Loucy (cell line): ENCODE measurements at regions not wholly inside any gene's neighbourhood (a gene's known extent, or its start where the extent isn't known, plus 50 kb on each side); places are given as distances from the start of the nearest gene placed in this dataset.
"Not testable (repeated sequence)": the region's sequence is repeated elsewhere in the genome, so short reads cannot be mapped to it uniquely, and the experiment has no call there.

Source experiments
- H2AFZ ChIP-seq: fragments of 200-600 bp; sonication (generic); 2 replicates; pipeline ENCODE4 v1.6.0; 2016; ENCODE audit warnings: antibody characterized with exemption, mild to moderate bottlenecking, low read length, moderate library complexity
- H3F3A ChIP-seq: fragments of 200-600 bp; 2 replicates; pipeline ENCODE4 v1.6.0; 2016; ENCODE audit warnings: antibody characterized with exemption, low read depth, mild to moderate bottlenecking
- H3K27me3 ChIP-seq: fragments of 200-600 bp; sonication (generic); 2 replicates; pipeline ENCODE4 v1.6.1; 2014; ENCODE audit warnings: low read length, mild to moderate bottlenecking; ENCODE audit not compliant: insufficient read depth, poor library complexity, severe bottlenecking
- H3K36me3 ChIP-seq: fragments of 200-600 bp; sonication (generic); 2 replicates; pipeline ENCODE4 v1.6.1; 2016; ENCODE audit warnings: low read length; ENCODE audit not compliant: insufficient read depth
- H3K4me1 ChIP-seq: fragments of 200-600 bp; sonication (generic); 2 replicates; pipeline ENCODE4 v1.5.1; 2014; ENCODE audit warnings: low read length, mild to moderate bottlenecking; ENCODE audit not compliant: insufficient read depth, poor library complexity, severe bottlenecking
- H3K4me2 ChIP-seq: fragments of 200-600 bp; sonication (generic); 2 replicates; pipeline ENCODE4 v1.6.0; 2014; ENCODE audit warnings: antibody characterized with exemption, low read length, low read depth, mild to moderate bottlenecking; ENCODE audit not compliant: poor library complexity, severe bottlenecking
- H3K4me3 ChIP-seq: fragments of 200-600 bp; sonication (generic); 2 replicates; pipeline ENCODE4 v1.5.1; 2014; ENCODE audit warnings: low read length, mild to moderate bottlenecking, mixed read lengths; ENCODE audit not compliant: poor library complexity, severe bottlenecking
- H3K79me2 ChIP-seq: fragments of 200-600 bp; sonication (generic); 2 replicates; pipeline ENCODE4 v1.6.1; 2014; ENCODE audit warnings: low read length; ENCODE audit not compliant: insufficient read depth
- H3K9ac ChIP-seq: fragments of 200-600 bp; sonication (generic); 2 replicates; pipeline ENCODE4 v1.6.0; 2014; ENCODE audit warnings: mild to moderate bottlenecking, low read depth, low read length, moderate library complexity; ENCODE audit not compliant: poor library complexity, severe bottlenecking
- H3K9me2 ChIP-seq: fragments of 200-600 bp; sonication (generic); replicated peaks from 2 replicates; pipeline ENCODE4 v1.6.1; 2016; ENCODE audit warnings: low read depth, low read length, mixed read lengths
- H3K9me3 ChIP-seq: fragments of 200-600 bp; sonication (generic); 2 replicates; pipeline ENCODE4 v1.6.1; 2014; ENCODE audit warnings: mild to moderate bottlenecking, antibody characterized with exemption, low read length, low read depth; ENCODE audit not compliant: insufficient read depth
- H4K20me1 ChIP-seq: fragments of 200-600 bp; sonication (generic); 2 replicates; pipeline ENCODE4 v1.6.0; 2014; ENCODE audit warnings: antibody characterized with exemption, low read length, mild to moderate bottlenecking; ENCODE audit not compliant: insufficient read depth, poor library complexity, severe bottlenecking
- CTCF ChIP-seq: fragments of 200-600 bp; sonication (generic); conservative IDR thresholded peaks from 2 replicates; pipeline ENCODE4 v1.5.1; 2014; ENCODE audit warnings: mild to moderate bottlenecking, antibody characterized with exemption, low read length
- EZH2phosphoT487 ChIP-seq: fragments of 200-600 bp; IDR thresholded peaks from 2 replicates; pipeline ENCODE4 v1.6.1; 2018; ENCODE audit warnings: antibody characterized with exemption, mild to moderate bottlenecking, moderate library complexity, borderline replicate concordance

GRCh38 chr6:85751374-85752055 is 108.8 kb upstream of the SYNCRIP start:
- Histone ChIP-seq H4K20me1 (no peaks in the 10 kb centered on the region), H2AFZ (no peak overlapping the region), H3K4me1 (no peaks in the 10 kb centered on the region), H3K36me3 (no peaks in the 10 kb centered on the region), H3K27me3 (no peaks in the 10 kb centered on the region), H3F3A (no peaks in the 10 kb centered on the region), H3K4me3 (no peak overlapping the region), H3K79me2 (no peaks in the 10 kb centered on the region), H3K9ac (no peak overlapping the region), H3K9me2 (no peaks in the 10 kb centered on the region), H3K9me3 (no peaks in the 10 kb centered on the region), H3K4me2 (no peak overlapping the region)
- no peak for TF ChIP-seq EZH2phosphoT487
- no peak for TF ChIP-seq CTCF

GRCh38 chr6:85750146-85750545 is 107.5 kb upstream of the SYNCRIP start:
- H4K20me1 ChIP-seq, H3K9me2 ChIP-seq, H3K36me3 ChIP-seq, H3K79me2 ChIP-seq, H3K4me1 ChIP-seq, H2AFZ ChIP-seq, H3K9me3 ChIP-seq, H3F3A ChIP-seq, H3K27me3 ChIP-seq, H3K4me3 ChIP-seq, H3K4me2 ChIP-seq, H3K9ac ChIP-seq: not testable (repeated sequence)

- no peak overlapping the region for H2AFZ ChIP-seq
- H3K4me3 ChIP-seq, result no peak overlapping the region
- no peaks in the 10 kb centered on the region for H3K9me2 ChIP-seq
- no peaks in the 10 kb centered on the region for H3K9me3 ChIP-seq
- H3K4me2 ChIP-seq, result no peak overlapping the region
- H3K9ac ChIP-seq, result no peak overlapping the region
- H3K27me3 ChIP-seq, result no peaks in the 10 kb centered on the region
- H4K20me1 ChIP-seq, result no peaks in the 10 kb centered on the region
- H3K4me1 ChIP-seq, result no peaks in the 10 kb centered on the region
- H3K79me2 ChIP-seq, result no peaks in the 10 kb centered on the region
- TF ChIP-seq EZH2phosphoT487 (no peak), CTCF (no peak)
- no peaks in the 10 kb centered on the region for H3K36me3 ChIP-seq
- H3F3A ChIP-seq, result no peaks in the 10 kb centered on the region
Measured at GRCh38 chr6:85749236-85749635, 106.5 kb upstream of the SYNCRIP start.

- Histone ChIP-seq H3K9ac (no peak overlapping the region), H3K79me2 (no peaks in the 10 kb centered on the region), H3F3A (no peaks in the 10 kb centered on the region), H3K4me2 (no peak overlapping the region), H3K36me3 (no peaks in the 10 kb centered on the region), H3K9me3 (no peaks in the 10 kb centered on the region), H3K9me2 (no peaks in the 10 kb centered on the region), H2AFZ (no peak overlapping the region), H3K4me3 (no peak overlapping the region), H3K4me1 (no peaks in the 10 kb centered on the region), H4K20me1 (no peaks in the 10 kb centered on the region), H3K27me3 (no peaks in the 10 kb centered on the region)
- TF ChIP-seq EZH2phosphoT487 (no peak), CTCF (no peak)
Measured at GRCh38 chr6:85747666-85748065, 105.0 kb upstream of the SYNCRIP start.
